Inflammatory macrophage treated with lipopolysaccharide for 4 hours (primary cell): ENCODE measurements at regions not wholly inside any gene's neighbourhood (a gene's known extent, or its start where the extent isn't known, plus 50 kb on each side); places are given as distances from the start of the nearest gene placed in this dataset.
"Not testable (repeated sequence)": the region's sequence is repeated elsewhere in the genome, so short reads cannot be mapped to it uniquely, and the experiment has no call there.

Experiments used
- DNase-seq: peaks from one replicate; pipeline ENCODE4 v3.0.0-alpha.2; 2020

DNA sequence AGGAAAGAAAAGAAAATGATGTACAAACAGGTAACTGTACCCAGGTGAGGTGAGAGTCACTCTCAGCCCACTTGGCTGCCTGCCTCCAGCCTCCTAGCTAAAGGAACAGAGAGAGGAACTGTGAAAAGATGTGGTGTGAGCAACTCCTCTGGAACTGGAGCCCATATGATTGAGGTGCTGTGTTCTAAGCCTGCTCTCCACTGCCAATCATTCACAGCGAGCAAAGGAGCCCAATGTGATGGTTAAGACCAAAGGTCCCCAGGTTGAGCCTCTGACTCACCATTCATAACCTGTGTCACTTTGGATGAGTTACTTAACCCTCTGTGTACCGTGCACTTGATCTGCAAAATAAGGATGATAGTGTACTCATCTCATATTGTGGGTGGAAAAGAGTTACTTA, 868.1 kb upstream of the AUTS2 start:
- no peak for DNase-seq

GRCh38 chr7:68730964-68731363, 867.3 kb upstream of the AUTS2 start:
- no peak for DNase-seq

DNA sequence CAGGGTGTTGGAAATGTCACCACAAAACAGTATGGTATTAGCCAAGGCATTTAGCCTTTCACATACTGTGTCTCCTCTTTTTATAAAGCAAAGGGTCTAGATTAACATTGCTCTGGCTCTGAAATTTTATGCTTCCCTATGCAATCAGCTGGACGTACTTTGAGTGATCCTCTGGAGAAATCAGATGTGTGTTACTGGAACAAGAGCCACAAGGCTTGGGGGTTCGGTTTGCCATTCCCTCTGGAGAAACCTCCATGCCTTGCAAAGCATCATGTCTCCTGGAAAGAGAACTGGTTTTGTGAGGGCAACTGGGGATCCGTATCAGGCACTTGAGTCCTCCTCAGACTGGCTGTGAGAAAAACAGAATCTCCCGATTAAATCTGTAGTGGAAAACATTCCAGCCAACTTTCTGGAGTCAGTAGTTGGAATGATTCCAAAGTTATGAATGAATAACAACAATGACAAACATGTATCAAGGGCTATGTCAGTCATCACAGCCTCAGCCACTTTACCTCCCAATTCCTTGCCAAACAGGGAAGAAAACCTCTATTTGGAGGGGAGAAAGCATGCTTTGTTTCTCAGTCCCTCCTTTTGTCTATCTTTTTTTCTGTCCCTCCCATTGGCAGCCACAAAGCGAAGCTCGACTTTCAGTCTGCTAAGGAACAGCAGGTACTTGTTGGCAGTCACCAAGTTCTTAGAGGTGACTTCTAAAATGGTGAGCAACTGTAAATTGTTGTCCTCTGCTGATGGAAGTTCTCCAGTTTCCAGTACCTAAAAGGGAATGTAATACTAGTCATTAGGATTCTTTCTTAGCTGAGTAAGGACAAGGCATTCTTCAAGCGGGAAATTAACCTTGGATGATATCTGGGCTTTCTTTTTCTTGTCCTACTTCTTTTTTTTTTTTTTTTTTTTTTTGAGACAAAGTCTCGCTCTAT, 864.8 kb upstream of the AUTS2 start:
- DNase-seq = no peak

- no peak for DNase-seq
Measured at GRCh38 chr7:68734431-68734830, 863.8 kb upstream of the AUTS2 start.

GRCh38 chr7:68739306-68739705, 859.0 kb upstream of the AUTS2 start:
- DNase-seq = no peak

DNA sequence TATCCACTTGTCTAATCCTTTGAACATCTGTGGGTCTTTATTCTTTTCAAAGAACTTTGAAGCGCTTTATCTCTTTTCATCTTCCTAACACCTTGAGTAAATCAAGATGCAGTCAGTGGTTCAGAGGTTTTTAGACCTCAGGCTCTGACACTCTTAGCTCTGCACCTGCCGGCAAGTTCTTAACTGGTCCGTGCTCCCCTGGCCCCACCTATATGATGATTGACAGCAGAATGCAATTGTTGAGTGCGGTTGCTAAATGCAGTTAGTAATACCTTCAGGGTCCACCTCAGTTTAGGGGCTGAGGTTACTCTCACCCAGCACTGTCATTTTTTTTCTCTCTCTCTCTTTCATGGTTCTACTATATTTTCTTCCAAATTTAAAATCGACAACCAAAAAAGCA, 854.2 kb upstream of the AUTS2 start:
- no peak for DNase-seq

DNA sequence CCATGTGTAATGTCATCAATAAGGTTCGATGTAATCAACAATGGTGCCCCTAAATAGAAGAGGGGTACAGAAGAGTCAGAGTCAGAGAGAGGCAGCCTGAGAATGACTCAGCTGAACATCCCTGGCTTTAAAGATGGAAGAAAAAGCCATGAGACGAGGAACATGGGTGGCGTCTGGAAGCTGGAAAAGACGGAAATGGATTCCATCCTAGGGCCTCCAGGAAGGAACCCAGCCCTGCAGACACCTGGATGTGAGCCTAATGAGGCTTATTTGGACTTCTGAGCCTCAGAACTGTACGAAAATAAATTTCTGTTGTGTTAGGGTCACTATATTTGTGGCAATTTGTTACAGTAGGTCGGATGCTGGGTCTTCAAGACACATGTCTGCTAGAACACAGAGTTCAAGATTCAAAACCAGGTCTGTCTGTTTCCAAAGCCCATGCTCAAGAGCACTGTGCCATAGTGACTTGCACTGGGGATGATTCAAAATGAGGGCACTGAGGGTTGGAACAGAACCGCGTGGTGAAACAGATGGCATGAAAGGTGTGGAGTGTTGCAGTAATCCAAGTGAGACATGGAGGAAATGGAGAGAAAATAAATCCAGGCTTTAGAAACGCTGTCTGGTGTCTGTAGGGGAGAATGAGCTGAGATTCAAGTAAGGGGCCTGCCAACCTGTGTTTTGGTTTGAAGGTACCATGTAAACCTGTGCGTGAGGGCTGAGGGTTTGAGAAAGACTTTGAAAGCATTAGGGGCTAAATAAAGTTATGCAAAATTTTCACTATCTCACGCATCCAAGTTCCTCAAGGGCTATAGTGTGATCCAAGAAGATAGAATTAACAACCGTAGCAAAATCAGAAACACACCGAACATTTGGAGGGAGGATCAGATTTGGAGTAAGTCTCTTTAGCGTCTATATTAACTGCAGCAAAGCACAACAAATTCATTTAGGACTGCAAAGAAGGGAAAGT, 849.1 kb upstream of the AUTS2 start:
- DNase-seq = no peak

DNA sequence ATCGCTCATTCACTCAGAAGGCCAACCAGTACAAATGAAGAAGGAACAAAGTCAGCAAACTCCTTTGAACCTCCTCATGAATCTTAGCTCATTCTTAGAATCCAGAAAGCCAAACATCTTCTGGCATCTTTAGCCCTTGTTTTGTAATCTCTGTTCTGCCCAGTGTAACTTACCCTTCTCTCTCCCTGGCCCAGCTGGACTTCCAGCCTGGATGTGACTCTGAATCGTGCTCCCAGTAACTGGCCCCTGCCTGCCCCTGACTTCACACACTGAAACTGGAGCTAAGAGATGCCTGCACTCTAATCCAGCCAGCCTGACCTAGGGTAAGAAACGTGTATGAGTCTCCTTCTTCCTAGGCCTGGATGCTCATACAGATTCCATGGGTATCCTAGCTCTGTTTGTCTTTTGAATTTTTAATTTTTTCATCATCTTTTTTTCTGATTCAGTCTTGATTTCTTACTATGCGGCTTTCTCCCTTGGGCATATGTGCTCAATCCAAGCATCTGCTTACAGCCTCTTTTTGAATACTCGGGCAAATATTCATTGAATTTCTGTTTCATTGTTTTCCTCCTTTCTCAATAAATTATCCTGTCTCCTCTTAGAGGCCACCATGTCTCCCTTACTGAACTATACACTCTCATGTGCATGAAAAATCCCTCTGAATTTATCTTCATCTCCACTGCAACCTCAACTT, 845.6 kb upstream of the AUTS2 start:
- DNase-seq = no peak

DNA sequence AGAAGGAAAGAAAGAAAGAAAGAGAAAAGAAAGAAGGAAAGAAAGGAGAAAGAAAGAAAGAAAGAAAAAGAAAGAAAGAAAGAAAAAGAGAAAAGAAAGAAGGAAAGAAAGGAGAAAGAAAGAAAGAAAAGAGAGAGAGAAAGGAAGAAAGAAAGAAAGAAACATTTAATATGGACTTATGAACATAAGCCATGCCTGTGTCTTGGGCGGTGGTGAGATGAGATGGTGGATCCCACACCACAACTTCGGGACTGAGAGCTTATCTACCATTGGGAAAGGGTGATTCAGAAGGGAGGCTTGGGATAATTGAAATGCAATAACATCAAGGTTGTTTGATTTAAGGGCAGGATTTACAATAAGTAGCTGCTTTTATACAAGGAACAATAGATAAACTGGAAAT, 843.9 kb upstream of the AUTS2 start:
- no peak for DNase-seq

DNA sequence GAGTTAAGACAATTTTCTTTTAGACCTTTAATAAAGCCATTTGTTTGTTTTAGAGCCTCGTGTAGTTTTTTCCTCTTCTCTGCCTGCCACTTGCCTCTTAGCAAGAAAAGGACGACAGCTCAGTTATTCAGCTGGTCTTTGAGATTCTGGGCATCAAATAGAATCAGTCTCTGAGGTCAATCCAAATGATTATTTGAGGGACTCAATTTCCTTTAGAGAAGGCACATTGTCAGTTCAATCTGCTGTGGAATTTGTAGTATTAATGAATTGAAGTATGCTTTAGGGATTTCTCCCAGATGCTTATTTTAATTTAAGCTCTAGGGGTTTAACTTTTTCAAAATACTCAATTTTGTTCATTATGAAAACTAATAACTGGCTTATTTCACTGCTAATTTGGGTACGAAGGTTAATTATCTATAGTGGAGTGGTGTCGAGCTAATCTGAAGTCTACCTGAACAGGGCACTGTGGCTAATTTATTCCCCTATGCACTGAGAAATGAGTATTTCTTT, 841.2 kb upstream of the AUTS2 start:
- no peak for DNase-seq

DNA sequence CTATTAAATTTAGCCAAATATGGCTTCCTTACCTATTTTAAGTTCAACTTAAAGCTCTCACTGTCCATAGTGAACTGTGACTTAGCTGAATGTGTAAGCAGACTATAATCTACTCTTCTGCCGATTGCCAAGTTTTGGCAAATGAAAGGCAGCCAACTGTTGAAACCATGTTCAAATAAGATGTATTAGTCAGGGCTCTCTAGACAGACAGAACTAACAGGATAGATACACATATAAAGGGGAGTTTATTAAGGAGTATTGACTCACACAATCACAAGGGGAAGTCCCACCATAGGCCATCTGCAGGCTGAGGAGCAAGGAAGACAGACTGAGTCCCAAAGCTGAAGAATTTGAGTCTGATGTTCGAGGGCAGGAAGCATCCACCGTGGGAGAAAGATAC, 837.7 kb upstream of the AUTS2 start:
- DNase-seq = no peak

DNA sequence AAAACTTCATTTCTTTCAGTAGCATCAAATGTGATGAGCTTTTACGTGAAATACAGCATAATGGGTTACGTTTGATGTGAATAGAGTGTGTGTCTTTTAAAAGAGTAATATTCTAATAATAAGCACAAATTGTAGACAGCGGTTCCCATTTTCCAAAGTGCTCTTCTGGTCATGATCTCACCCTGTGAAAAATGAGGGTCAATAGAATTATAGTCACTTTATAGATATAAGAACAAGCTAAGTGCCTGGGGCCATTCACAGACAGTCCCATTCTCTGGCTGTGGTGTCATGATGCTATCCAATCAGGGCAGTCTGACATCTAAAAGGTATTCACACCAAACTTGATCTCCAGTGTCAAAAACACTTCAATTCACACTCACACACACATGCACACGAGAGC, 830.8 kb upstream of the AUTS2 start:
- no peak for DNase-seq

- DNase-seq = no peak
Measured at GRCh38 chr7:68770649-68771048, 827.6 kb upstream of the AUTS2 start.

- no peak for DNase-seq
Measured at GRCh38 chr7:68776326-68776725, 821.9 kb upstream of the AUTS2 start.

GRCh38 chr7:68783684-68784083, 814.6 kb upstream of the AUTS2 start:
- DNase-seq = no peak

DNA sequence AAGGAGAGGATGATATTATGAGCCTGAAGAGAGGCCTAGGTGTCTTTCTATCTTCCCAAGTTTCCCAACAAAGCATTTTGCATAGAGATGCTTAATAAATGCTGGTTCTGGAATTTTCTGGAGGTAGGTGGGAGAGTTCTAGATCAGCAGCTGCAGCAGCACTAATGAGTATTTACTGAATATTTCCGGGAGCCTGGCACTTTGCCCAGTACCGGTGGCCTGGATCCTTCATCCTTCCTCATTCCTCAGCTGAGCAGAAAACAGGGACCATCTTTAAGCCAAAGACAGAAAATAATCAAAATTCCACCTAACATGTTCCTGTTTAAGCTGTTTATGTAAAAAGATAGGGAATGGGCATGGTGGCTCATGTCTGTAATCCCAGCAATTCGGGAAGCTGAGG, 813.2 kb upstream of the AUTS2 start:
- DNase-seq = no peak

DNA sequence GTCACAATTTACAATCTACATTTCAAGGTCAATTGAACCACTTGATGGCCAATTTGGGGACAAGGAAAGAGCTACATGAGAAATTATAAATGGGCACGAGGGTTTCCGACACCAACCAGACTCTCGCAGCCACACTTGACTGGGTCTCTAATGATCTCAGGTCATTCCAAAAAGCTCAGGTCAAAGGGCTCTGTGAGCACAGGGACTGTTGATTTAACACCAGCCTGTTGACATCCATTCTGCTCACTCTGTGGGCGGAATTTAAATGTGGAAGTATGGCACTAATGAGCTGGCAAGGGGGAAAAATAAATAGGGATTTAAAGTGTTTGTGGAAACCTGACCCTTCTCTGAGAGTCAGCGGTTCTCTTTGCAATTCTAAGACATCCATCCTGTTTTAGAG, 810.7 kb upstream of the AUTS2 start:
- no peak for DNase-seq

- DNase-seq = not testable (repeated sequence)
Measured at GRCh38 chr7:68788529-68788928, 809.7 kb upstream of the AUTS2 start.

DNA sequence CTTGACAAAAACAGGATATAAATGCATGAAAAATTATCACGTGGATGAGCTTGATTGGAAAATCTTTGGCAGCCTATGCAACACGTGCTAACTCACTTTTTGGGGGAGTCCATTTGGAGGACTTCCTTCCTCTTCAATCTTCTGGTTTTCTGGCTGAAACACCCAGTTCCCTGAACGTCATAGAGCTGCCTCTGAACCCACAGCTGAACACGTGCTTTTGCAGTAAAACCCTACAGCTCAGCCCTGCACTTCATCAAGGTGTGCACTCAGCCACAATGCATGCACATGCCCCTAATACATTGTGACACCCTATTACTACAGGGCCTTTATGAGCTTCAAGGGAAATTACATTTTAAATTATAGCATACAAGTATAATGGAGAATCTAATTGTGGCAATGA, 808.7 kb upstream of the AUTS2 start:
- DNase-seq = no peak

DNA sequence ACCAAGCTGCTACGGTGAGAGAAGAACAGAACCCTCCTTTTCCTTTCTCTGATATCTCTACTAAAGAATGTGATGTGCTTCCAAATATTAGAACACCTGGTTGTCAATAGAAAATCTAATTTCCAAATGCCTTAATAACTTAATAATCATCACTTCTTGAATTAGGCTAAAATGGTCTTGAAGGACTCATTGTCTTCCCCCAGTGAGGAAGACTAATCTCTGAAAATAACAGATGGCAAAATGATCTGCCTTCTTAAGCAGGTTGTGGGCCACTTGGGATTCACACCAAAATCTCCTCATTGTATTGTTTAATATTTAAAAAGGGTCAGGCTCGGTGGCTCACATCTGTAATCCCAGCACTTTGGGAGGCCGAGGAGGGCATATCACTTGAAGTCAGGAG, 805.9 kb upstream of the AUTS2 start:
- no peak for DNase-seq

GRCh38 chr7:68793513-68793912, 804.8 kb upstream of the AUTS2 start:
- DNase-seq = no peak

GRCh38 chr7:68800316-68800715, 798.0 kb upstream of the AUTS2 start:
- no peak for DNase-seq

DNA sequence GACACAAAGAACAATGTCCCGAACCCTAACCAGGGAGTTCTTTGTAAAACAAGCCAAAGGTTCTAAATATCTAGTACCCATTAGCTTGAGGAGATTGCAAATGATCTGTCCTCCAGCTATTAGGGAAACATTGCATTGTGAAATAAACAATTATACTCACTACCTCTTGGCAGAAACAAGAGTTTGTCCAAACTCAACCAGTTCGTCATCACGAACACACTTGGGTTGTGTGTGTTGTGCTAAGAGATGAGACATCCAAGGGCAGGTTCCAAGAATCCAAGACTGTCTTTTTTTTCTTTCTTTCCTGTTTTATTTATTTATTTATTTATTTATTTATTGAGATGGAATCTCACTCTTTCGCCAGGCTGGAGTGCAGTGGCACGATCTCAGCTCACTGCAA, 793.1 kb upstream of the AUTS2 start:
- DNase-seq = no peak
